ENCODE measurements at regions not wholly inside any gene's neighbourhood (a gene's known extent, or its start where the extent isn't known, plus 50 kb on each side); places are given as distances from the start of the nearest gene placed in this dataset.
"Not testable (repeated sequence)": the region's sequence is repeated elsewhere in the genome, so short reads cannot be mapped to it uniquely, and the experiment has no call there.

GRCh38 chr22:16463472-16463871, 129.1 kb downstream of the CCT8L2 start:
- DNase-seq (ENCODE audit: low spot score); H3K36me3 Mint-ChIP-seq (ENCODE audit: low read depth, unreplicated experiment); H3K4me3 Mint-ChIP-seq (ENCODE audit: unreplicated experiment); H3K4me1 Mint-ChIP-seq (ENCODE audit: unreplicated experiment); H3K27me3 Mint-ChIP-seq (ENCODE audit: unreplicated experiment); H3K27ac Mint-ChIP-seq (ENCODE audit: unreplicated experiment): not testable (repeated sequence)
- peaks cover 25% of the 10 kb centered on the region for H3K9me3 Mint-ChIP-seq (ENCODE audit: unreplicated experiment)

GRCh38 chr22:16447451-16447850, 145.2 kb downstream of the CCT8L2 start:
- not testable (repeated sequence) for H3K4me3 Mint-ChIP-seq (ENCODE audit: unreplicated experiment); H3K27me3 Mint-ChIP-seq (ENCODE audit: unreplicated experiment); H3K36me3 Mint-ChIP-seq (ENCODE audit: low read depth, unreplicated experiment); DNase-seq (ENCODE audit: low spot score); H3K4me1 Mint-ChIP-seq (ENCODE audit: unreplicated experiment); H3K27ac Mint-ChIP-seq (ENCODE audit: unreplicated experiment)
- H3K9me3 Mint-ChIP-seq (ENCODE audit: unreplicated experiment): peaks cover 19% of the 10 kb centered on the region

- peaks cover 19% of the 10 kb centered on the region for H3K9me3 Mint-ChIP-seq (ENCODE audit: unreplicated experiment)
- H3K36me3 Mint-ChIP-seq (ENCODE audit: low read depth, unreplicated experiment); DNase-seq (ENCODE audit: low spot score); H3K4me3 Mint-ChIP-seq (ENCODE audit: unreplicated experiment); H3K27ac Mint-ChIP-seq (ENCODE audit: unreplicated experiment); H3K4me1 Mint-ChIP-seq (ENCODE audit: unreplicated experiment); H3K27me3 Mint-ChIP-seq (ENCODE audit: unreplicated experiment): not testable (repeated sequence)
These were observed 145.7 kb downstream of the CCT8L2 start for GRCh38 chr22:16446755-16447440.

- H3K4me1 Mint-ChIP-seq (ENCODE audit: unreplicated experiment); H3K27me3 Mint-ChIP-seq (ENCODE audit: unreplicated experiment); H3K4me3 Mint-ChIP-seq (ENCODE audit: unreplicated experiment); H3K27ac Mint-ChIP-seq (ENCODE audit: unreplicated experiment); H3K9me3 Mint-ChIP-seq (ENCODE audit: unreplicated experiment); H3K36me3 Mint-ChIP-seq (ENCODE audit: low read depth, unreplicated experiment); DNase-seq (ENCODE audit: low spot score): not testable (repeated sequence)
- peak; percentile 12 for TF ChIP-seq CTCF (IDR thresholded peaks at IDR 0.05; ENCODE audit: unreplicated experiment)
These were observed 151.6 kb downstream of the CCT8L2 start for GRCh38 chr22:16441014-16441413.

GRCh38 chr22:16423476-16423875, 169.1 kb downstream of the CCT8L2 start:
- H3K4me1 Mint-ChIP-seq (ENCODE audit: unreplicated experiment); H3K36me3 Mint-ChIP-seq (ENCODE audit: low read depth, unreplicated experiment); DNase-seq (ENCODE audit: low spot score); H3K27me3 Mint-ChIP-seq (ENCODE audit: unreplicated experiment); H3K9me3 Mint-ChIP-seq (ENCODE audit: unreplicated experiment); H3K27ac Mint-ChIP-seq (ENCODE audit: unreplicated experiment); H3K4me3 Mint-ChIP-seq (ENCODE audit: unreplicated experiment): not testable (repeated sequence)

GRCh38 chr22:16417498-16417897, 175.1 kb downstream of the CCT8L2 start:
- not testable (repeated sequence) for H3K4me3 Mint-ChIP-seq (ENCODE audit: unreplicated experiment); H3K27me3 Mint-ChIP-seq (ENCODE audit: unreplicated experiment); DNase-seq (ENCODE audit: low spot score); H3K4me1 Mint-ChIP-seq (ENCODE audit: unreplicated experiment); H3K36me3 Mint-ChIP-seq (ENCODE audit: low read depth, unreplicated experiment); H3K27ac Mint-ChIP-seq (ENCODE audit: unreplicated experiment)
- H3K9me3 Mint-ChIP-seq (ENCODE audit: unreplicated experiment): peaks cover 21% of the 10 kb centered on the region

- not testable (repeated sequence) for H3K4me1 Mint-ChIP-seq (ENCODE audit: unreplicated experiment); H3K36me3 Mint-ChIP-seq (ENCODE audit: low read depth, unreplicated experiment); H3K4me3 Mint-ChIP-seq (ENCODE audit: unreplicated experiment); H3K27ac Mint-ChIP-seq (ENCODE audit: unreplicated experiment); DNase-seq (ENCODE audit: low spot score); H3K27me3 Mint-ChIP-seq (ENCODE audit: unreplicated experiment)
- H3K9me3 Mint-ChIP-seq (ENCODE audit: unreplicated experiment): peaks cover 16% of the 10 kb centered on the region
These were observed 188.0 kb downstream of the CCT8L2 start for GRCh38 chr22:16404639-16405038.

- peaks cover 19% of the 10 kb centered on the region for H3K9me3 Mint-ChIP-seq (ENCODE audit: unreplicated experiment)
- not testable (repeated sequence) for H3K27me3 Mint-ChIP-seq (ENCODE audit: unreplicated experiment); DNase-seq (ENCODE audit: low spot score); H3K36me3 Mint-ChIP-seq (ENCODE audit: low read depth, unreplicated experiment); H3K27ac Mint-ChIP-seq (ENCODE audit: unreplicated experiment); H3K4me3 Mint-ChIP-seq (ENCODE audit: unreplicated experiment); H3K4me1 Mint-ChIP-seq (ENCODE audit: unreplicated experiment)
These were observed 188.9 kb downstream of the CCT8L2 start for GRCh38 chr22:16403661-16404060.

GRCh38 chr22:16402874-16403399, 189.7 kb downstream of the CCT8L2 start:
- not testable (repeated sequence) for H3K27me3 Mint-ChIP-seq (ENCODE audit: unreplicated experiment); H3K36me3 Mint-ChIP-seq (ENCODE audit: low read depth, unreplicated experiment); H3K4me1 Mint-ChIP-seq (ENCODE audit: unreplicated experiment); DNase-seq (ENCODE audit: low spot score)
- peak overlapping the region; percentile 56 for H3K4me3 Mint-ChIP-seq (ENCODE audit: unreplicated experiment)
- peaks cover 24% of the 10 kb centered on the region for H3K9me3 Mint-ChIP-seq (ENCODE audit: unreplicated experiment)
- H3K27ac Mint-ChIP-seq (ENCODE audit: unreplicated experiment): peak overlapping the region; percentile 14

- not testable (repeated sequence) for H3K4me1 Mint-ChIP-seq (ENCODE audit: unreplicated experiment); H3K27ac Mint-ChIP-seq (ENCODE audit: unreplicated experiment); H3K4me3 Mint-ChIP-seq (ENCODE audit: unreplicated experiment); DNase-seq (ENCODE audit: low spot score)
- H3K36me3 Mint-ChIP-seq (ENCODE audit: low read depth, unreplicated experiment): peaks cover 11% of the 10 kb centered on the region
- peaks cover 11% of the 10 kb centered on the region for H3K27me3 Mint-ChIP-seq (ENCODE audit: unreplicated experiment)
- H3K9me3 Mint-ChIP-seq (ENCODE audit: unreplicated experiment): peaks cover 29% of the 10 kb centered on the region
These were observed 199.1 kb downstream of the CCT8L2 start for GRCh38 chr22:16393476-16393875.

- not testable (repeated sequence) for H3K27ac Mint-ChIP-seq (ENCODE audit: unreplicated experiment); H3K4me3 Mint-ChIP-seq (ENCODE audit: unreplicated experiment); H3K4me1 Mint-ChIP-seq (ENCODE audit: unreplicated experiment); DNase-seq (ENCODE audit: low spot score); H3K36me3 Mint-ChIP-seq (ENCODE audit: low read depth, unreplicated experiment)
- peaks cover 19% of the 10 kb centered on the region for H3K9me3 Mint-ChIP-seq (ENCODE audit: unreplicated experiment)
- H3K27me3 Mint-ChIP-seq (ENCODE audit: unreplicated experiment): peaks cover 11% of the 10 kb centered on the region
These were observed 201.1 kb downstream of the CCT8L2 start for GRCh38 chr22:16391417-16391930.

Measured in endothelial cell (in vitro differentiated cells).